Skeletal muscle tissue (tissue), 3 donors: ENCODE measurements at regions not wholly inside any gene's neighbourhood (a gene's known extent, or its start where the extent isn't known, plus 50 kb on each side); places are given as distances from the start of the nearest gene placed in this dataset.

Experiments
- H3K27ac ChIP-seq: one replicate; pipeline ENCODE4 v1.7.0; 2013; ENCODE audit warnings: mild to moderate bottlenecking, low read depth, low read length, inconsistent platforms
- H3K27me3 ChIP-seq, 3 donors: one replicate each; pipeline ENCODE4 v1.7.0; 2013; ENCODE audit warnings: low read length in 3 of 3; ENCODE audit not compliant: control insufficient read depth in 3 of 3, insufficient read depth in 3 of 3
- H3K36me3 ChIP-seq, 3 donors: one replicate each; pipeline ENCODE4 v1.7.0; 2013; ENCODE audit warnings: low read length in 3 of 3; ENCODE audit not compliant: control insufficient read depth in 3 of 3, insufficient read depth in 3 of 3
- H3K4me1 ChIP-seq, 3 donors: one replicate each; pipeline ENCODE4 v1.7.0; 2013; ENCODE audit warnings: low read length in 3 of 3, mild to moderate bottlenecking in 3 of 3; ENCODE audit not compliant: control insufficient read depth in 3 of 3, insufficient read depth in 3 of 3
- H3K4me3 ChIP-seq, 3 donors: one replicate each; pipeline ENCODE4 v1.7.0; 2013; ENCODE audit warnings: low read length in 3 of 3
- H3K9ac ChIP-seq, 3 donors: one replicate each; pipeline ENCODE4 v1.7.0; 2013; ENCODE audit warnings: low read length in 3 of 3, mild to moderate bottlenecking in 3 of 3, moderate library complexity in 2 of 3, low read depth in 1 of 3
- H3K9me3 ChIP-seq, 3 donors: one replicate each; pipeline ENCODE4 v1.7.0; 2013; ENCODE audit warnings: low read length in 3 of 3; ENCODE audit not compliant: control insufficient read depth in 3 of 3
- donor health status: Osteomylitis.

DNA sequence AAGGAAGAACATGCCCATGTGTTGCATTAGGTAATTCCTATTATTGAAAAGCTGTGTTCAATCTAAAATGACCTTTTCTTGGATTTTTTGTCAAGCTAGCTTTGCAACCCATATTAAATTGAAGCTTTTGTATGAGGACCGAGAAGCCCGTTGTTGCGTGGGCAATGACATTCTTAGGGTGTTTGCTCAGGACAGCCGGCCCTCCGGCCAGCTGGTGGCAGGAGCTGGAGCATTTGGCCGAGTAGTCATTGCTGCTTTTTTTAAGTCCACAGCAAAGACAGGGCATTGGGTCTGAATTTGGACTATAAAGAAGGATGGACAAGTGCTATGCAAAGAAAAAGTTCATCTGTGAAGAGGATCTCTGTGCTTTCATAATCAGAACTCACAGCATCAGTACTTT lies 365.8 kb downstream of the SAMD5 start:
- no peaks in the 10 kb centered on the region for H3K9me3 ChIP-seq
- H3K36me3 ChIP-seq, result no peaks in the 10 kb centered on the region
- no peaks in the 10 kb centered on the region for H3K27me3 ChIP-seq
- no peak overlapping the region for H3K9ac ChIP-seq
- no peak overlapping the region for H3K27ac ChIP-seq
- no peak overlapping the region for H3K4me3 ChIP-seq
- H3K4me1 ChIP-seq, result peaks cover 0 to under 1% (median 0%) of the 10 kb centered on the region in 3 donors

DNA sequence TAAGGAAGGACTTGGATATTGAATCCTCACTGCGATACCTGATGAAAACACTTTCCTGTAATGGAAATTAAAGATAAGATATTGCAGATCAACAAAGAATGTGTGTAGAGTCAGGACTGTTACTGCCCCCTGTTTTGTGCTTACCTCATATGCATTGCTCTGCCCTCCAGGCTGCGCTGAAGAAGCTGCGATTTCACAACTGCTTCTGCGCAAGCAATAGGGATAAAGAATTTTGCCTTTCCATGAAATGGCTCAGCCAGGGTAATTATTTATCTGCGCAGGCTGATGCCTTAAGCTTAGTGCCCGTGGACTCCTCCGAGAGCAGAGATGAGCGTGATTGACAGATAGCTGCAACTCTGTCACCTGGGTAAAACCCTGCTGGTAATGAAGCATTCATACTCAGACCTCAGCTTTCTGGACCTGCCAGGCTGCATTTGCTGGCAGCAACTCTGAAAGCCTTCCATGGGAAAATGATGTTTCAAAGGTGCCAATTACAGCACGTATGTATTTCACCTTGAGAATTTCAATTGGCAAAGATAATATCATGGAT lies 370.6 kb downstream of the SAMD5 start:
- no peak overlapping the region for H3K9ac ChIP-seq
- H3K4me1 ChIP-seq, result no peaks in the 10 kb centered on the region
- no peaks in the 10 kb centered on the region for H3K36me3 ChIP-seq
- H3K4me3 ChIP-seq, result no peak overlapping the region
- no peaks in the 10 kb centered on the region for H3K9me3 ChIP-seq
- no peaks in the 10 kb centered on the region for H3K27me3 ChIP-seq
- H3K27ac ChIP-seq, result no peak overlapping the region

GRCh38 chr6:147881432-147881831 lies 372.9 kb downstream of the SAMD5 start:
- no peaks in the 10 kb centered on the region for H3K36me3 ChIP-seq
- H3K9me3 ChIP-seq, result no peaks in the 10 kb centered on the region
- no peak overlapping the region for H3K9ac ChIP-seq
- H3K27me3 ChIP-seq, result no peaks in the 10 kb centered on the region
- H3K4me3 ChIP-seq, result no peak overlapping the region
- H3K4me1 ChIP-seq, result no peaks in the 10 kb centered on the region
- H3K27ac ChIP-seq, result no peak overlapping the region

DNA sequence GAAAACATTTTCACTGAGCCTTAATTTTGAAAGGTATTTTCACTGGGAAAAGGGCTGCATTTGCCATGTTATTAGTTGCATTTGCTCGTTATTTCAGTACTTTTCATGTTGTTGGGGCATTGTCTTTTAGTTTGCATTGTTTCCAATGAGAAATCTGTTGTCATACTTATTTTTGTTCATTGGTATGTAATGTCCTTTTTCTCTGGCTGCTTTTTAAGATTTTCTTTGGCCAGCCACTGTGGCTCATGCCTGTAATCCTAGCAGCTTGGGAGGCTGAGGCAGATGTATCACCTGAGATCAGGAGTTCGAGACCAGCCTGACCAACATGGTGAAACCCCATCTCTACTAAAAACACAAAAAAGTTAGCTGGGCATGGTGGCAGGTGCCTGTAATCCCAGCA lies 379.9 kb downstream of the SAMD5 start:
- H3K4me3 ChIP-seq, result no peak overlapping the region
- H3K9me3 ChIP-seq, result no peaks in the 10 kb centered on the region
- H3K4me1 ChIP-seq, result no peaks in the 10 kb centered on the region
- no peak overlapping the region for H3K9ac ChIP-seq
- H3K27me3 ChIP-seq, result no peaks in the 10 kb centered on the region
- H3K36me3 ChIP-seq, result no peaks in the 10 kb centered on the region
- no peak overlapping the region for H3K27ac ChIP-seq

DNA sequence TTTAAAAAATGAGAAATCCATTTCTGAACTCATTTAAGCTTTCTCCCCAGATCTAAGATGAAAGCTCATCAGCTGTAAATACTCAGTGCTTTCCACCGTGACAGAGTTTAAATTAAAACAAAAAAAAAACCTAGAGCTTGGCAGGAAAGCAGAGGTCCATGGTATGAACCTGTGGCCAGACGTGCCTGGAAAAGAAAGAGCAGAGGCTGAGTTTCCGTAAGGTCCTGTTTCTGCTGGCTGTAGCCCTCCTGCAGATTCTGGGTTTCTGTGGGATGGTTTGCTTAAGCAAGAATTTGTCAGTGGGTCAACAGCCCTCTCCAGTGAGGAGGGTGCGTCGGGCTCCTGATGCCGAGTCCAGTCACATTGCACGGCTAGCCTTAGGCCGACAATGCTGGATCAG lies 383.2 kb downstream of the SAMD5 start:
- H3K36me3 ChIP-seq, result no peaks in the 10 kb centered on the region
- no peak overlapping the region for H3K4me3 ChIP-seq
- no peaks in the 10 kb centered on the region for H3K9me3 ChIP-seq
- no peak overlapping the region for H3K27ac ChIP-seq
- H3K4me1 ChIP-seq, result no peaks in the 10 kb centered on the region
- no peaks in the 10 kb centered on the region for H3K27me3 ChIP-seq
- no peak overlapping the region for H3K9ac ChIP-seq

DNA sequence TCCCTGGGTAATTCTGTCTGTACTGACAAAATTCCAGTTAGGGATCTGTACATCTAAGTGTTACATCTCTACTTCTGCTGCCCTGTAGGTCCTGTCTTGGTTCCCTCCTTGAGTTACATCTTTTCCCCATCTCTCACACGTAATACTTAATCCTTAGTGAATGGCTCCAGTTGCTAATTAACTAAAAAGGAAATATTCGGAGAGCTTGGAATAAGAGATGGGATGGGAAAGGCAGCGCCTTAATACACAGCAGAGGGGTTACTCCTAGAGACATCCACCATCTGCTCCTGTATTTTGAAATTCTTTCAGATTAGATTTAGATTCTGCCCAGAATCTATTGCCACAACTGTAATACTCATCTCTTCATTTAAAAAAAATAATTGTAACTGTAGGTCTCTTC lies 384.0 kb downstream of the SAMD5 start:
- Histone ChIP-seq H3K9me3 (no peaks in the 10 kb centered on the region), H3K36me3 (no peaks in the 10 kb centered on the region), H3K27ac (no peak overlapping the region), H3K4me1 (no peaks in the 10 kb centered on the region), H3K9ac (no peak overlapping the region), H3K4me3 (no peak overlapping the region), H3K27me3 (no peaks in the 10 kb centered on the region)

- H3K27me3 ChIP-seq, result no peaks in the 10 kb centered on the region
- no peaks in the 10 kb centered on the region for H3K9me3 ChIP-seq
- no peaks in the 10 kb centered on the region for H3K4me1 ChIP-seq
- H3K4me3 ChIP-seq, result no peak overlapping the region
- no peak overlapping the region for H3K27ac ChIP-seq
- H3K9ac ChIP-seq, result no peak overlapping the region
- no peaks in the 10 kb centered on the region for H3K36me3 ChIP-seq
Observed at GRCh38 chr6:147895272-147895671, 386.8 kb downstream of the SAMD5 start.

GRCh38 chr6:147900247-147900830 lies 391.8 kb downstream of the SAMD5 start:
- Histone ChIP-seq H3K9me3 (no peaks in the 10 kb centered on the region), H3K27me3 (no peaks in the 10 kb centered on the region), H3K9ac (no peak overlapping the region), H3K4me1 (no peaks in the 10 kb centered on the region), H3K4me3 (no peak overlapping the region), H3K27ac (no peak overlapping the region), H3K36me3 (no peaks in the 10 kb centered on the region)

GRCh38 chr6:147903321-147903720 lies 394.8 kb downstream of the SAMD5 start:
- Histone ChIP-seq H3K4me3 (no peak overlapping the region), H3K9ac (no peak overlapping the region), H3K27ac (no peak overlapping the region), H3K9me3 (no peaks in the 10 kb centered on the region), H3K27me3 (no peaks in the 10 kb centered on the region), H3K36me3 (no peaks in the 10 kb centered on the region), H3K4me1 (no peaks in the 10 kb centered on the region)

DNA sequence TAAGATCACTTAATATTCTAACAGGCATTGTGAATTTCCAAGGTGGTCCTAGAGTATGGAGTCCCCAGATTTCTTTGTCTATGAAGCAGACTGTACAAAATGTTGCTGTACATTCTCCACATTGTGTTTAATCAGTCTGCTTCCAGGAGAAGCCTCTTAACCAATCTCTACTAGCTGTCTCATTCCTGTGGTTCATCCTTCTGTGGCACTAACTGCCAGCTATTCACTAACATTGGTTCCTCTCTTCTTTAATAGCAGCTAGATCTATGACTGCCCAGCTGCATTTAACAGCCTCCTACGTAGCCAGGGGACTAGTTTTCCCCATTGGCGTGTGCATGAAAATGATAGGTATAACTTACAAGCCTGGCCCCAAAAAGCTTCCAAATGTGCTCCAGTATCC lies 395.4 kb downstream of the SAMD5 start:
- Histone ChIP-seq H3K9me3 (no peaks in the 10 kb centered on the region), H3K36me3 (no peaks in the 10 kb centered on the region), H3K27me3 (no peaks in the 10 kb centered on the region), H3K27ac (no peak overlapping the region), H3K4me3 (no peak overlapping the region), H3K4me1 (no peaks in the 10 kb centered on the region), H3K9ac (no peak overlapping the region)
